K562 (cell line): ENCODE measurements at regions not wholly inside any gene's neighbourhood (a gene's known extent, or its start where the extent isn't known, plus 50 kb on each side); places are given as distances from the start of the nearest gene placed in this dataset.

Source experiments
- CBX3 ChIP-seq, 2 experiments: IDR thresholded peaks; 1 replicate in 1 of 2; 2 replicates in 1 of 2; pipeline ENCODE4 v1.6.1; 2012; ENCODE audit warnings: inconsistent platforms in 2 of 2, low read length in 2 of 2, borderline replicate concordance in 1 of 2, control low read depth in 1 of 2
- CTCF ChIP-seq, 3 experiments: IDR thresholded peaks in 2 of 3; conservative IDR thresholded peaks in 1 of 3; 2 replicates each; pipeline ENCODE4 v1.5.1; 2011 to 2012; ENCODE audit warnings: low read length in 3 of 3, mild to moderate bottlenecking in 3 of 3, control low read depth in 2 of 3, improper control_type of control experiment in 1 of 3, inconsistent platforms in 1 of 3, low read depth in 1 of 3, mixed read lengths in 1 of 3, moderate library complexity in 1 of 3; ENCODE audit not compliant: insufficient read depth in 2 of 3
- EP300 ChIP-seq: IDR thresholded peaks from 2 replicates; pipeline ENCODE4 v1.6.1; 2012; ENCODE audit warnings: low read length, improper control_type of control experiment
- EZH2 ChIP-seq: IDR thresholded peaks from 2 replicates; pipeline ENCODE4 v1.6.1; 2012; ENCODE audit warnings: low read depth, mild to moderate bottlenecking, inconsistent platforms, low read length, borderline replicate concordance
- HNRNPK ChIP-seq: fragments of 200-400 bp; formaldehyde crosslinking; IDR thresholded peaks from one replicate; pipeline ENCODE4 v1.6.1; 2018; ENCODE audit warnings: mild to moderate bottlenecking, low read depth, low read length; ENCODE audit not compliant: poor library complexity, severe bottlenecking
- NBN ChIP-seq: fragments of 450-650 bp; IDR thresholded peaks from 2 replicates; pipeline ENCODE4 v1.6.1; 2016; ENCODE audit warnings: low read depth, mild to moderate bottlenecking
- NCOR1 ChIP-seq: fragments of 450-650 bp; IDR thresholded peaks from 2 replicates; pipeline ENCODE4 v1.6.1; 2016; ENCODE audit warnings: mild to moderate bottlenecking, moderate library complexity
- NFIC ChIP-seq: fragments of 450-650 bp; IDR thresholded peaks from 2 replicates; pipeline ENCODE4 v1.6.1; 2017; ENCODE audit warnings: mild to moderate bottlenecking, inconsistent platforms
- REST ChIP-seq, 2 experiments: fragments of 450-650 bp; formaldehyde crosslinking in 1 of 2; IDR thresholded peaks; 2 replicates each; pipeline versions ENCODE4 v1.4.0 to v1.6.1; 2014 to 2020; ENCODE audit warnings: mild to moderate bottlenecking in 2 of 2, borderline replicate concordance in 1 of 2, low read depth in 1 of 2
- RNF219 ChIP-seq: fragments of 250-450 bp; sonication (Bioruptor Pico); IDR thresholded peaks from 2 replicates; pipeline ENCODE4 v1.5.0; 2022; ENCODE audit warnings: mild to moderate bottlenecking
- ZNF217 ChIP-seq: sonication (generic); formaldehyde crosslinking; IDR thresholded peaks from 2 replicates; pipeline ENCODE4 v1.8.0; 2022; ENCODE audit warnings: mild to moderate bottlenecking, missing genetic modification reagents

- TF ChIP-seq CTCF (IDR thresholded peaks at IDR 0.05 in 2 of 3, conservative IDR thresholded peaks at IDR 0.05 in 1 of 3; ENCODE audit: insufficient read depth in 2 of 3, low read depth in 1 of 3, low read length in 3 of 3) = no peak
- no peak for TF ChIP-seq ZNF217 (CRISPR knock-in tag)
- no peak for TF ChIP-seq NBN
- TF ChIP-seq EP300 = no peak
- no peak for TF ChIP-seq RNF219 (CRISPR knock-in tag)
- no peak for TF ChIP-seq NCOR1
- no peak for TF ChIP-seq HNRNPK
- no peak for TF ChIP-seq REST (IDR thresholded peaks at IDR 0.05; ENCODE audit: borderline replicate concordance)
- no peak for TF ChIP-seq REST (CRISPR knock-in tag; IDR thresholded peaks at IDR 0.05; ENCODE audit: low read depth)
- no peak for TF ChIP-seq NFIC
- no peak for TF ChIP-seq EZH2
- TF ChIP-seq CBX3 (IDR thresholded peaks at IDR 0.05; ENCODE audit: borderline replicate concordance in 1 of 2, low read length in 2 of 2) = no peak
These were observed 183.5 kb upstream of the MAF start for GRCh38 chr16:79784007-79784406.
